ENCODE measurements at regions not wholly inside any gene's neighbourhood (a gene's known extent, or its start where the extent isn't known, plus 50 kb on each side); places are given as distances from the start of the nearest gene placed in this dataset.
"Not testable (repeated sequence)": the region's sequence is repeated elsewhere in the genome, so short reads cannot be mapped to it uniquely, and the experiment has no call there.

- TF ChIP-seq ZFX (IDR thresholded peaks at IDR 0.05; ENCODE audit: borderline replicate concordance) (no peak), CTCF (IDR thresholded peaks at IDR 0.05) (no peak)
- no peak overlapping the region for H3K27ac ChIP-seq
Measured at GRCh38 chr1:79177844-79178243, 171.3 kb upstream of the ADGRL4 start.

- no peak overlapping the region for H3K27ac ChIP-seq
- TF ChIP-seq ZFX (IDR thresholded peaks at IDR 0.05; ENCODE audit: borderline replicate concordance) (no peak), CTCF (IDR thresholded peaks at IDR 0.05) (no peak)
Measured at GRCh38 chr1:79161077-79161476, 154.5 kb upstream of the ADGRL4 start.

GRCh38 chr1:79155991-79156390, 149.5 kb upstream of the ADGRL4 start:
- no peak overlapping the region for H3K27ac ChIP-seq

GRCh38 chr1:79151006-79151796, 144.7 kb upstream of the ADGRL4 start:
- no peak for TF ChIP-seq CTCF (IDR thresholded peaks at IDR 0.05)
- peak overlapping the region; percentile 54 for H3K27ac ChIP-seq

More at GRCh38 chr1:79155991-79156390, 149.5 kb upstream of the ADGRL4 start:
- TF ChIP-seq ZFX (IDR thresholded peaks at IDR 0.05; ENCODE audit: borderline replicate concordance) (no peak), CTCF (IDR thresholded peaks at IDR 0.05) (no peak)

GRCh38 chr1:79150576-79150975, 144.0 kb upstream of the ADGRL4 start:
- no peak for TF ChIP-seq ZFX (IDR thresholded peaks at IDR 0.05; ENCODE audit: borderline replicate concordance)
- TF ChIP-seq CTCF (IDR thresholded peaks at IDR 0.05), result no peak

GRCh38 chr1:79138227-79138626, 131.7 kb upstream of the ADGRL4 start:
- H3K27ac ChIP-seq, result not testable (repeated sequence)

More at GRCh38 chr1:79150576-79150975, 144.0 kb upstream of the ADGRL4 start:
- H3K27ac ChIP-seq, result peak overlapping the region; percentile 54

- H3K27ac ChIP-seq, result no peak overlapping the region
- no peak for TF ChIP-seq CTCF (IDR thresholded peaks at IDR 0.05)
- no peak for TF ChIP-seq ZFX (IDR thresholded peaks at IDR 0.05; ENCODE audit: borderline replicate concordance)
Measured at GRCh38 chr1:79133774-79134364, 127.3 kb upstream of the ADGRL4 start.
